DND-41 (cell line): ENCODE measurements at regions not wholly inside any gene's neighbourhood (a gene's known extent, or its start where the extent isn't known, plus 50 kb on each side); places are given as distances from the start of the nearest gene placed in this dataset.

ENCODE experiments used
- ATAC-seq: fragments of 200-7000 bp; cut with Tn5 transposase; 3 replicates; pipeline ENCODE4 v1.9.1; 2021; ENCODE audit warnings: low read depth; ENCODE audit not compliant: insufficient read depth
- DNase-seq: peaks from one replicate; pipeline ENCODE4 v3.0.0-alpha.2; 2020
- H2AFZ ChIP-seq: 2 replicates; pipeline ENCODE4 v1.6.0; 2012; ENCODE audit warnings: low read depth, low read length
- H3K27ac ChIP-seq: 2 replicates; pipeline ENCODE4 v1.5.1; 2012; ENCODE audit warnings: low read length, inconsistent platforms
- H3K27me3 ChIP-seq: fragments of 200-600 bp; sonication (generic); 2 replicates; pipeline ENCODE4 v1.6.0; 2012; ENCODE audit warnings: low read length, mild to moderate bottlenecking, inconsistent platforms; ENCODE audit not compliant: insufficient read depth, poor library complexity
- H3K36me3 ChIP-seq: 2 replicates; pipeline ENCODE4 v1.5.1; 2012; ENCODE audit warnings: low read length, inconsistent platforms; ENCODE audit not compliant: insufficient read depth
- H3K4me1 ChIP-seq: 2 replicates; pipeline ENCODE4 v1.5.1; 2012; ENCODE audit warnings: mild to moderate bottlenecking, low read length; ENCODE audit not compliant: insufficient read depth
- H3K4me2 ChIP-seq: 2 replicates; pipeline ENCODE4 v1.6.0; 2012; ENCODE audit warnings: mild to moderate bottlenecking, moderate library complexity, low read length, inconsistent platforms; ENCODE audit not compliant: insufficient read depth
- H3K4me3 ChIP-seq, 2 experiments: fragments of 200-600 bp in 1 of 2; shearing (Covaris generic) in 1 of 2; 2 replicates each; pipeline ENCODE4 v1.5.1; 2012 to 2016; ENCODE audit warnings: inconsistent platforms in 2 of 2, low read length in 2 of 2, mild to moderate bottlenecking in 2 of 2, low read depth in 1 of 2, moderate library complexity in 1 of 2
- H3K79me2 ChIP-seq: 2 replicates; pipeline ENCODE4 v1.6.0; 2012; ENCODE audit warnings: low read length, inconsistent platforms; ENCODE audit not compliant: insufficient read depth
- H3K9ac ChIP-seq: 2 replicates; pipeline ENCODE4 v1.6.0; 2012; ENCODE audit warnings: low read depth, mild to moderate bottlenecking, inconsistent platforms, low read length, moderate library complexity
- H3K9me3 ChIP-seq: 2 replicates; pipeline ENCODE4 v1.5.1; 2012; ENCODE audit warnings: low read length, moderate library complexity, mild to moderate bottlenecking, inconsistent platforms; ENCODE audit not compliant: insufficient read depth, severe bottlenecking
- H4K20me1 ChIP-seq: 2 replicates; pipeline ENCODE4 v1.6.0; 2012; ENCODE audit warnings: low read length; ENCODE audit not compliant: insufficient read depth
- EZH2 ChIP-seq: IDR thresholded peaks from 3 replicates; pipeline ENCODE4 v1.6.1; 2012; ENCODE audit warnings: borderline replicate concordance, low read depth, mild to moderate bottlenecking, moderate library complexity, low read length, inconsistent platforms; ENCODE audit not compliant: severe bottlenecking
- TF ChIP-seq, protein P1 (sequence below): IDR thresholded peaks from 2 replicates; pipeline ENCODE4 v1.5.1; 2012; ENCODE audit warnings: borderline replicate concordance, low read length, moderate library complexity, mild to moderate bottlenecking; ENCODE audit not compliant: poor library complexity, severe bottlenecking; ENCODE audit errors: extremely low read depth

DNA sequence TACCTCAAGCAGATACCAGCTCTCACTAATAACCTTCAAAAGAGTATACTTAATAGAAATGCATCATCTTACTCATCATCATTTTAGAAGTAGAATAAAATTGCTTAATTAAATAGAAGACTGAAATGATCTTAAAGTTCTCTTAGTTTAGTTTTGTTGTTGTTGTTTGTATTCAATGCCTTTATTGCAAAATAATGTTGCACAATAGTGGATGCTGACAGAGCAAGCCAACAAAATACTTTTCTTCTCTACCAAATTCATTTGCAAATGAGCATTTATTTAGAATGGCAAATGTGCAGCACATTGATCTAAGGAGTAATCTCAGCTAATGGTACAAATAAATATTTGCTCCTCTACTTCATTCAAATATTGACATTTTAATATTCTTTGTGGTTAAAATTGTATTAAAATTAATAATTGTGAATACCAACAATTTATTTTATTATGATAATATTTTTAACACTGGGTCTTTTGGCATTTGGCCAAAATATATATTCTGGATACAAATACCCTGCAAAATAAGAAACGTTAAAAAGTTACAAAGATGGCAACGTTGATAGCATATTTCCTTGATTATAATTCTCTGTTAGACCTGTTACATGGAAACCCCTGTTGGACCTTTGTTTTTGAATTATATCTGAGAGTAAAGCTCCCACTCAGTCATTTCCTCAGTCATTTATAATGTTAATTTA lies 496.1 kb downstream of the RERGL start:
- Histone ChIP-seq H3K27ac (no peak overlapping the region), H2AFZ (no peak overlapping the region), H3K4me1 (no peaks in the 10 kb centered on the region), H3K9me3 (no peaks in the 10 kb centered on the region), H3K79me2 (no peaks in the 10 kb centered on the region), H3K4me3 (no peak overlapping the region), H3K36me3 (no peaks in the 10 kb centered on the region), H4K20me1 (no peaks in the 10 kb centered on the region), H3K9ac (no peak overlapping the region), H3K4me2 (no peak overlapping the region), H3K27me3 (no peaks in the 10 kb centered on the region)
- no peak for ATAC-seq
- no peak for DNase-seq
- TF ChIP-seq, protein P1, sequence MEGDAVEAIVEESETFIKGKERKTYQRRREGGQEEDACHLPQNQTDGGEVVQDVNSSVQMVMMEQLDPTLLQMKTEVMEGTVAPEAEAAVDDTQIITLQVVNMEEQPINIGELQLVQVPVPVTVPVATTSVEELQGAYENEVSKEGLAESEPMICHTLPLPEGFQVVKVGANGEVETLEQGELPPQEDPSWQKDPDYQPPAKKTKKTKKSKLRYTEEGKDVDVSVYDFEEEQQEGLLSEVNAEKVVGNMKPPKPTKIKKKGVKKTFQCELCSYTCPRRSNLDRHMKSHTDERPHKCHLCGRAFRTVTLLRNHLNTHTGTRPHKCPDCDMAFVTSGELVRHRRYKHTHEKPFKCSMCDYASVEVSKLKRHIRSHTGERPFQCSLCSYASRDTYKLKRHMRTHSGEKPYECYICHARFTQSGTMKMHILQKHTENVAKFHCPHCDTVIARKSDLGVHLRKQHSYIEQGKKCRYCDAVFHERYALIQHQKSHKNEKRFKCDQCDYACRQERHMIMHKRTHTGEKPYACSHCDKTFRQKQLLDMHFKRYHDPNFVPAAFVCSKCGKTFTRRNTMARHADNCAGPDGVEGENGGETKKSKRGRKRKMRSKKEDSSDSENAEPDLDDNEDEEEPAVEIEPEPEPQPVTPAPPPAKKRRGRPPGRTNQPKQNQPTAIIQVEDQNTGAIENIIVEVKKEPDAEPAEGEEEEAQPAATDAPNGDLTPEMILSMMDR, result no peak
- no peak for TF ChIP-seq EZH2

DNA sequence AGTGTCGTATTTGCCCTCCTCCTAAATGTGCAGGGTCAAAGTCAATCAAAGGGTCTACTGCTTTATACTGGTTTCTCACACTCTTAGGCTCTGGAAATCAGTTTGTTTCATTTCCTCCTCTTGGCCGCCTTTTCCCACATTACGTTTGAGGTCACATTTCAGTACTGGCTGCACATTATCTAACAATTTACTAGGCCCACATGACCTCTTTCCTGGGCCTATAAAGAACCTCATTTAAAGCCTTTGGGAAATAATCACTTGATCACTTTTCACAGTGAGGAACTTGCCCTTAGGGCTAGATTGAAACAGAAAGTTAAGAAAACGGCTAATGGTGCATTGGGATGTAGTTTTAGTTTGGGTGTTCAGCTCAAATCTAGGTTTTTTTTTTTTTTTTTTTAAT lies 497.5 kb downstream of the RERGL start:
- no peak overlapping the region for H3K27ac ChIP-seq
- no peak overlapping the region for H2AFZ ChIP-seq
- no peaks in the 10 kb centered on the region for H3K4me1 ChIP-seq
- no peaks in the 10 kb centered on the region for H3K27me3 ChIP-seq
- H3K4me3 ChIP-seq, result no peak overlapping the region
- H3K9ac ChIP-seq, result no peak overlapping the region
- H3K36me3 ChIP-seq, result no peaks in the 10 kb centered on the region
- H3K79me2 ChIP-seq, result no peaks in the 10 kb centered on the region
- ATAC-seq (no peak), DNase-seq (no peak)
- TF ChIP-seq, protein P1, result no peak
- TF ChIP-seq EZH2, result no peak
- no peak overlapping the region for H3K4me2 ChIP-seq
- no peaks in the 10 kb centered on the region for H4K20me1 ChIP-seq
- H3K9me3 ChIP-seq, result no peaks in the 10 kb centered on the region

DNA sequence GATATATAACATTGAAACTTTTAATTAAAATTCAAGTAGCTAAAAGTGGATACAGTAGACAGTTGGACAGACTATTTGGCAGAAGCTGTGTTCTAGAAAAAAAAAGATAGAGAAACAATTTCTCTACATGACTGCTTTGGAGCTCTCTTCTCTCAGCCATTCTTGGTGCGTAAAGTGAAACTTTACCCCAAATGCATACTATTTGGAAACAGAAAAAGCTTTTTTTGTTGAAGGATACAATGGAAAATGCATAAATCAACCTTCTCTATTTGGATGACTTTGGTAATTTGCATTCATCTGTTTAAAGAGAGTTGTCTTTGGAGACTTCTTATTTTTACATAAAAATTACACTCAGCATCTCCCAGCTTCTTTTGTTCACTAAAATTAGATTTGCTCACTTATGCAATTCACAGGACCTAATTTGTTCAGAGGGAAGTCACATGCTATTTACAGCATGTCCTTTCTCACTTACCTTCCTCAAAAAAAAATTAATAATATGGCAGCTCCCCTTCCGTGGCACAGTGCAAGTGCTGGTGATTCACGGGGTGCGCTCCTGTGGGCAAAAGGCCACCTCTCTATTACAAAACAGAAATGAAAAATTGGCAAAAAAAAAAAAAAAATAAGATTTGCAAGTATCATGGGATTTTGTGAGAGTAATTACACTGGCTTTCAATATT lies 498.9 kb downstream of the RERGL start:
- no peaks in the 10 kb centered on the region for H3K4me1 ChIP-seq
- H2AFZ ChIP-seq, result no peak overlapping the region
- no peaks in the 10 kb centered on the region for H3K27me3 ChIP-seq
- H3K79me2 ChIP-seq, result no peaks in the 10 kb centered on the region
- no peaks in the 10 kb centered on the region for H4K20me1 ChIP-seq
- no peak overlapping the region for H3K4me3 ChIP-seq
- H3K4me2 ChIP-seq, result no peak overlapping the region
- no peaks in the 10 kb centered on the region for H3K9me3 ChIP-seq
- no peak overlapping the region for H3K27ac ChIP-seq
- H3K9ac ChIP-seq, result no peak overlapping the region
- TF ChIP-seq, protein P1, result no peak
- TF ChIP-seq EZH2, result no peak
- ATAC-seq, result no peak
- no peak for DNase-seq
- H3K36me3 ChIP-seq, result no peaks in the 10 kb centered on the region
